ENCODE measurements at regions not wholly inside any gene's neighbourhood (a gene's known extent, or its start where the extent isn't known, plus 50 kb on each side); places are given as distances from the start of the nearest gene placed in this dataset.

DNA sequence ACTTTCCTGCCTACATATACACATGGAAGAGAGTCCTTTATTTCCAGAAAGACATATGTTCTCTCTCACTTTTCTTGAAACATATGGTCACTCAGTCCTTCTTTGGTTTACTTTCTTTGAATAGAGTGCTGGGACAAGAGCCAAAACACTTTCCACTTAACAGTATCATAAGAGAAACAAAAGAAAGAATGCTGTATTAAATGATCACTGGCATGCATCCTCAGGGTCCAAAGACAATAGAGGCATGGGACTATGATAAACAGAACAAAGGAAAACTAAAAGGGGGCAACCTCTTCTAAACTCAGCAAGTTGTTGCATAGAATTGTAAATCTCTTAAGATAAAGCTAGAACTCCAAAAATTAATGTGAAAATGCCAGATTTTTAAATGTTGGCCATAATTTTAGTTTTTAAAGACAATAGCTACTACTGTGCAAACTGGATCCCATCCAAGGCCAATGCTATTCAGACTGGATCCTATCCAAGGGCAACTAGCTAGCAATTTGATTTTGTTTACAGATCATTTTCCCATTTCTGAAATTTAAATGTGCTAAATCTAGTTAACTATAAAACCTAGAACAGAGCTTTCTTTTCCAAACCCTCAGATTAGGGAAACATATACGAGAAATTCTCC lies 687.5 kb downstream of the SORCS3 start:
- DNase-seq (ENCODE audit: insufficient read length, low spot score) (no peak), FAIRE-seq (no peak)
- TF ChIP-seq POLR2A (IDR thresholded peaks at IDR 0.05; ENCODE audit: low read depth, low read length) = no peak

All from H54 (cell line).